Mesothelial cell of epicardium (in vitro differentiated cells): ENCODE measurements at regions not wholly inside any gene's neighbourhood (a gene's known extent, or its start where the extent isn't known, plus 50 kb on each side); places are given as distances from the start of the nearest gene placed in this dataset.

Experiments used
- DNase-seq, 2 experiments: peaks; one replicate each; pipeline ENCODE4 v3.0.0; 2021; ENCODE audit warnings: low spot score in 2 of 2; ENCODE audit not compliant: unreplicated experiment in 2 of 2
- H3K27ac Mint-ChIP-seq: 2 replicates; pipeline ENCODE4 v1.8.0; 2021; ENCODE audit warnings: mixed read lengths
- H3K27me3 Mint-ChIP-seq: 2 replicates; pipeline ENCODE4 v1.8.0; 2021; ENCODE audit warnings: low read depth, mixed read lengths
- H3K36me3 Mint-ChIP-seq: 2 replicates; pipeline ENCODE4 v1.8.0; 2021; ENCODE audit warnings: mixed read lengths
- H3K4me1 Mint-ChIP-seq: 2 replicates; pipeline ENCODE4 v1.8.0; 2021; ENCODE audit warnings: mixed read lengths
- H3K4me3 Mint-ChIP-seq: 2 replicates; pipeline ENCODE4 v1.8.0; 2021; ENCODE audit warnings: mild to moderate bottlenecking, moderate library complexity, mixed read lengths
- H3K9me3 Mint-ChIP-seq: 2 replicates; pipeline ENCODE4 v1.8.0; 2021; ENCODE audit warnings: mixed read lengths
- CTCF ChIP-seq: fragments of 200-600 bp; sonication (generic); IDR thresholded peaks from one replicate; pipeline ENCODE4 v1.5.0; 2021; ENCODE audit warnings: antibody characterized with exemption; ENCODE audit not compliant: unreplicated experiment

DNA sequence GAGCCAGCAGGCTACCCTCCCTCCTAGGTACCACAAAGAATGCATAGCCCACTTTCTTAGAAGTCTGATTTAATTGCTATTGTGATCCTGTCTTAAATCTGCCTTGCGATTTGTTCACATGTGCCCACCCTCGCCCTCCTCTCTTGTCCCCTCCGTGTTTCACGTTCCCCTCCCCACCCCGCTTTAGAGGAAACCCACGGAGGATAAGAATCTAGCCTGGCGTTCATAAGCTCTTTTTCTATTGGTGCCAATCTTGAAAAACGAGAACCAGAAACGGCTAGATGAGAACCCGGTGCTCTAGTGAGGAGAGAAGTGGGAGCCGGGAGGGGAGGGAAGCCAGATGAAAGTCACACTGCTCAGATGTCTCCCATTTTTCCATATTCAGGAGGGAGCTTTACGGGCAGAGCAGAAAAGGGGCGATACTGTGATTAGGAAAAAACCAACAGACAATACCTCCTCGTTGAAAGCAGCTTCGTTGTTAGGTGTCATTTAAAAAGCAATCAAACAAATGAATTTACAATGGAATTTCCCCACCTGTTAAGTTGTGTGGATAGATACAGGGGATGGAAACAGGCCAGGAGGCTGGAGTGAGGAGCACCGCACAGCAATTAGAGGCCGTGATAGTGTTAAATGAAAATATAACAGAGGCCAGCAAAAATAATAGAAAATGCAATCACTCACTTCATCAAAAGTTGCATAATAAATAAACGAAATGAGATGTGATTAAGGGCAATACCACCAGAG is 272.1 kb downstream of the GATA3 start:
- DNase-seq, result no peak
- Mint-ChIP-seq H3K4me3 (no peak overlapping the region), H3K36me3 (no peaks in the 10 kb centered on the region), H3K9me3 (no peaks in the 10 kb centered on the region), H3K4me1 (peaks cover 29% of the 10 kb centered on the region), H3K27ac (no peak overlapping the region), H3K27me3 (peaks cover 16% of the 10 kb centered on the region)
- no peak for TF ChIP-seq CTCF

- Mint-ChIP-seq H3K27me3 (peaks cover 21% of the 10 kb centered on the region), H3K4me3 (no peak overlapping the region), H3K4me1 (peaks cover 27% of the 10 kb centered on the region), H3K27ac (no peak overlapping the region), H3K9me3 (no peaks in the 10 kb centered on the region), H3K36me3 (no peaks in the 10 kb centered on the region)
- TF ChIP-seq CTCF, result no peak
- no peak for DNase-seq
Measured at GRCh38 chr10:8327140-8327423, 272.6 kb downstream of the GATA3 start.

- TF ChIP-seq CTCF, result no peak
- no peak overlapping the region for H3K27ac Mint-ChIP-seq
- DNase-seq, result no peak
- H3K9me3 Mint-ChIP-seq, result no peaks in the 10 kb centered on the region
- no peaks in the 10 kb centered on the region for H3K36me3 Mint-ChIP-seq
- peaks cover 35% of the 10 kb centered on the region for H3K27me3 Mint-ChIP-seq
- no peak overlapping the region for H3K4me3 Mint-ChIP-seq
- H3K4me1 Mint-ChIP-seq, result peaks cover 1% of the 10 kb centered on the region
Measured at GRCh38 chr10:8331387-8331786, 276.9 kb downstream of the GATA3 start.

DNA sequence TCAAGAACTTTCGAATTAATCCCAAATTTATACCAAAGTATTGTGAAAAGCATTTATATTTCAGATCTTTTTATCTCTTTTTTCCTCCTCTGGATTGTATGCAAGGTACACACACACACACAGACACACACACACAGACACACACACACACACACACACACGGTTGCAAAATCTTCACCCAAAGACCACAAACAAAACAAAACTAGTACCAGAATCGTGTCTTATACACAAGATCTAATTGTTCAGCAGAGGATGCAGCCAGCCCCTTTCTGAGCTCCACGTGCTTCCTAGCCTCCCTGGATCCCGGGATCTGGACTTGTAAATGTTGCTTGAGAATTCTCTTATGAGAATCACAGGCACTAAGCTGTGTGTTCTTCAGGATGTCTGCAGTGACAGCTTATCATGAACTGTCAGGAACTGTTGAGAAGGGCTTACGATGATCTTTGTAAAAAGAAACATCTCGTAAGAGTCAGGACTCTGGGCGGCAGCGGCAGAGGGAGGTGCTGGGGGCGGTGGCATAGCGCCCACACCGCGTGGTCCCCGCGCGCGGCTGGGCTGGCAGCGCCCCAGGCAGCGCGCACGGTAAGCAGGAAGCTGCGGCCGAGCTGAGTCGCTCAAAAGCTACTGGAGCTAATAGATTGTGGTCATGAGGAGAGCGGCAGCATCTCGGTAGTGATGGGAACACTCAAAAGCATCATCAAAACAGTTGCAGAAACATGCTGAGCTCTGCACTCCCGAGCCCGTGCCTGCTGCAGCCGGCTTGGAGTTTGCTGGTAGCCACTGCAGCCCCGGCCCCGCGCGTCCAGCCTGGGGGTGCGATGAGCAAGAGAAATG is 277.6 kb downstream of the GATA3 start:
- TF ChIP-seq CTCF, result no peak
- Mint-ChIP-seq H3K27me3 (peaks cover 35% of the 10 kb centered on the region), H3K4me3 (peak overlapping the region; percentile 56), H3K4me1 (peaks cover 1% of the 10 kb centered on the region), H3K27ac (no peak overlapping the region), H3K36me3 (no peaks in the 10 kb centered on the region), H3K9me3 (no peaks in the 10 kb centered on the region)
- peak in 1 of 2 experiments; percentile 49 for DNase-seq

- peaks cover 1% of the 10 kb centered on the region for H3K4me1 Mint-ChIP-seq
- DNase-seq, result no peak
- no peaks in the 10 kb centered on the region for H3K36me3 Mint-ChIP-seq
- no peak overlapping the region for H3K27ac Mint-ChIP-seq
- peak overlapping the region; percentile 56 for H3K4me3 Mint-ChIP-seq
- H3K9me3 Mint-ChIP-seq, result no peaks in the 10 kb centered on the region
- TF ChIP-seq CTCF, result no peak
- peaks cover 35% of the 10 kb centered on the region for H3K27me3 Mint-ChIP-seq
Measured at GRCh38 chr10:8332730-8333111, 278.2 kb downstream of the GATA3 start.
